ENCODE measurements at regions not wholly inside any gene's neighbourhood (a gene's known extent, or its start where the extent isn't known, plus 50 kb on each side); places are given as distances from the start of the nearest gene placed in this dataset.

- no peak for TF ChIP-seq Cebpa-rat (IDR thresholded peaks at IDR 0.05)
- no peak overlapping the region for H3K9ac ChIP-seq
- H3K9me3 ChIP-seq (replicated peaks in 1 of 11), result peaks cover 0 to 3% (median 0%) of the 10 kb centered on the region in 11 experiments; a peak in 4 of 22 replicates
- H3K27ac ChIP-seq, result no peak overlapping the region
- no peaks in the 10 kb centered on the region for H3K36me3 ChIP-seq
- no peaks in the 10 kb centered on the region for H4K20me1 ChIP-seq
- H3K27me3 ChIP-seq, result no peaks in the 10 kb centered on the region
- no peak overlapping the region for H3K4me2 ChIP-seq
- no peaks in the 10 kb centered on the region for H3K4me1 ChIP-seq
- no peak overlapping the region for H3K4me3 ChIP-seq
Measured at GRCh38 chr6:81495999-81496398, 256.5 kb downstream of the TENT5A start.

- no peaks in the 10 kb centered on the region for H3K9me3 ChIP-seq (replicated peaks in 1 of 11)
- H3K27me3 ChIP-seq, result no peaks in the 10 kb centered on the region
- no peaks in the 10 kb centered on the region for H4K20me1 ChIP-seq
- no peak overlapping the region for H3K27ac ChIP-seq
- no peak for TF ChIP-seq Cebpa-rat (IDR thresholded peaks at IDR 0.05)
- no peak overlapping the region for H3K9ac ChIP-seq
- H3K4me2 ChIP-seq, result no peak overlapping the region
- H3K36me3 ChIP-seq, result no peaks in the 10 kb centered on the region
- no peaks in the 10 kb centered on the region for H3K4me1 ChIP-seq
- H3K4me3 ChIP-seq, result no peak overlapping the region
Measured at GRCh38 chr6:81491454-81492101, 260.9 kb downstream of the TENT5A start.

GRCh38 chr6:81487489-81487888 lies 265.0 kb downstream of the TENT5A start:
- TF ChIP-seq Cebpa-rat (IDR thresholded peaks at IDR 0.05), result no peak
- Histone ChIP-seq H3K4me1 (no peaks in the 10 kb centered on the region), H3K4me2 (no peak overlapping the region), H3K27me3 (no peaks in the 10 kb centered on the region), H3K4me3 (no peak overlapping the region), H3K36me3 (no peaks in the 10 kb centered on the region), H3K9me3 (replicated peaks in 1 of 11) (no peaks in the 10 kb centered on the region), H4K20me1 (no peaks in the 10 kb centered on the region), H3K27ac (no peak overlapping the region), H3K9ac (no peak overlapping the region)

GRCh38 chr6:81486234-81486633 lies 266.2 kb downstream of the TENT5A start:
- no peak overlapping the region for H3K4me2 ChIP-seq
- no peak overlapping the region for H3K4me3 ChIP-seq
- no peak for TF ChIP-seq Cebpa-rat (IDR thresholded peaks at IDR 0.05)
- H4K20me1 ChIP-seq, result no peaks in the 10 kb centered on the region
- H3K9me3 ChIP-seq (replicated peaks in 1 of 11), result no peaks in the 10 kb centered on the region
- H3K27me3 ChIP-seq, result no peaks in the 10 kb centered on the region
- no peak overlapping the region for H3K27ac ChIP-seq
- H3K9ac ChIP-seq, result no peak overlapping the region
- H3K36me3 ChIP-seq, result no peaks in the 10 kb centered on the region
- no peaks in the 10 kb centered on the region for H3K4me1 ChIP-seq

GRCh38 chr6:81485395-81485794 lies 267.1 kb downstream of the TENT5A start:
- Histone ChIP-seq H3K4me3 (no peak overlapping the region), H3K27ac (no peak overlapping the region)

GRCh38 chr6:81484251-81484650 lies 268.2 kb downstream of the TENT5A start:
- Histone ChIP-seq H4K20me1 (no peaks in the 10 kb centered on the region), H3K4me2 (no peak overlapping the region), H3K9ac (no peak overlapping the region), H3K4me1 (no peaks in the 10 kb centered on the region), H3K9me3 (replicated peaks in 1 of 11) (no peaks in the 10 kb centered on the region), H3K27me3 (no peaks in the 10 kb centered on the region), H3K4me3 (no peak overlapping the region), H3K27ac (no peak overlapping the region), H3K36me3 (no peaks in the 10 kb centered on the region)
- no peak for TF ChIP-seq Cebpa-rat (IDR thresholded peaks at IDR 0.05)

More at GRCh38 chr6:81485395-81485794, 267.1 kb downstream of the TENT5A start:
- Histone ChIP-seq H3K9me3 (replicated peaks in 1 of 11) (no peaks in the 10 kb centered on the region), H3K4me1 (no peaks in the 10 kb centered on the region), H3K4me2 (no peak overlapping the region), H3K9ac (no peak overlapping the region), H4K20me1 (no peaks in the 10 kb centered on the region), H3K36me3 (no peaks in the 10 kb centered on the region), H3K27me3 (no peaks in the 10 kb centered on the region)
- no peak for TF ChIP-seq Cebpa-rat (IDR thresholded peaks at IDR 0.05)

GRCh38 chr6:81480139-81480538 lies 272.3 kb downstream of the TENT5A start:
- no peak overlapping the region for H3K9ac ChIP-seq
- TF ChIP-seq Cebpa-rat (IDR thresholded peaks at IDR 0.05), result no peak

GRCh38 chr6:81476881-81477280 lies 275.6 kb downstream of the TENT5A start:
- Histone ChIP-seq H3K9ac (no peak overlapping the region), H3K4me2 (no peak overlapping the region), H3K4me3 (no peak overlapping the region), H3K27me3 (no peaks in the 10 kb centered on the region), H3K4me1 (no peaks in the 10 kb centered on the region), H3K9me3 (replicated peaks in 1 of 11) (no peaks in the 10 kb centered on the region), H4K20me1 (no peaks in the 10 kb centered on the region), H3K27ac (no peak overlapping the region), H3K36me3 (no peaks in the 10 kb centered on the region)
- TF ChIP-seq Cebpa-rat (IDR thresholded peaks at IDR 0.05), result no peak

More at GRCh38 chr6:81480139-81480538, 272.3 kb downstream of the TENT5A start:
- Histone ChIP-seq H3K27me3 (no peaks in the 10 kb centered on the region), H4K20me1 (no peaks in the 10 kb centered on the region), H3K4me2 (no peak overlapping the region), H3K27ac (no peak overlapping the region), H3K9me3 (replicated peaks in 1 of 11) (no peaks in the 10 kb centered on the region), H3K4me3 (no peak overlapping the region), H3K4me1 (no peaks in the 10 kb centered on the region), H3K36me3 (no peaks in the 10 kb centered on the region)

- Histone ChIP-seq H3K9me3 (replicated peaks in 1 of 11) (no peaks in the 10 kb centered on the region), H3K27me3 (no peaks in the 10 kb centered on the region), H3K36me3 (no peaks in the 10 kb centered on the region), H3K4me3 (no peak overlapping the region), H3K9ac (no peak overlapping the region), H3K4me1 (no peaks in the 10 kb centered on the region), H3K27ac (no peak overlapping the region), H4K20me1 (no peaks in the 10 kb centered on the region), H3K4me2 (no peak overlapping the region)
- TF ChIP-seq Cebpa-rat (IDR thresholded peaks at IDR 0.05), result no peak
Measured at GRCh38 chr6:81475646-81476045, 276.8 kb downstream of the TENT5A start.

GRCh38 chr6:81465859-81466258 lies 286.6 kb downstream of the TENT5A start:
- Histone ChIP-seq H3K36me3 (no peaks in the 10 kb centered on the region), H3K4me3 (no peak overlapping the region), H3K9me3 (replicated peaks in 1 of 11) (no peaks in the 10 kb centered on the region), H3K9ac (no peak overlapping the region), H4K20me1 (no peaks in the 10 kb centered on the region), H3K27ac (no peak overlapping the region), H3K4me2 (no peak overlapping the region), H3K4me1 (no peaks in the 10 kb centered on the region), H3K27me3 (no peaks in the 10 kb centered on the region)
- TF ChIP-seq Cebpa-rat (IDR thresholded peaks at IDR 0.05), result no peak
